ENCODE measurements at regions not wholly inside any gene's neighbourhood (a gene's known extent, or its start where the extent isn't known, plus 50 kb on each side); places are given as distances from the start of the nearest gene placed in this dataset.

DNA sequence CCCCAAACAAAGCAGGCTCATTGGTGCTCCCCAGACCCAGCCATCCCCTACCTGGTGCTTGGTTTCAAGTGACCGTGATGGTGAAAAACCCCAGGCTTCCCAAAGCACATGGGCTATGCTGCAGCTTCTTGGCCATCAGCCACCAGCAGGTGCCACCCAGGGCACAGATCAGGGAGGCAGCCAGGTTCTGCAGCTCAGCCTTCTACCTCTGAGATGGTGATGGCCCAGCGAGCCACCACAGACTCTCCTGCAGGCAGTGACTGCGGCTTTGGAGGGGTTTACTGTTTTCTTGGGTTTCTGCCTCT lies 70.0 kb upstream of the ALX4 start:
- Histone ChIP-seq H3K27ac (no peak overlapping the region), H3K36me3 (replicated peaks in 1 of 2; ENCODE audit: insufficient read depth in 1 of 2, low read depth in 2 of 2) (no peaks in the 10 kb centered on the region), H3K4me3 (no peak overlapping the region), H3K4me1 (no peaks in the 10 kb centered on the region), H3K27me3 (no peaks in the 10 kb centered on the region), H3K9me3 (no peaks in the 10 kb centered on the region)
- ATAC-seq (no peak), DNase-seq (no peak)
- intact Hi-C loops (cut with DNase I): no loop called here
- TF ChIP-seq, protein P1, sequence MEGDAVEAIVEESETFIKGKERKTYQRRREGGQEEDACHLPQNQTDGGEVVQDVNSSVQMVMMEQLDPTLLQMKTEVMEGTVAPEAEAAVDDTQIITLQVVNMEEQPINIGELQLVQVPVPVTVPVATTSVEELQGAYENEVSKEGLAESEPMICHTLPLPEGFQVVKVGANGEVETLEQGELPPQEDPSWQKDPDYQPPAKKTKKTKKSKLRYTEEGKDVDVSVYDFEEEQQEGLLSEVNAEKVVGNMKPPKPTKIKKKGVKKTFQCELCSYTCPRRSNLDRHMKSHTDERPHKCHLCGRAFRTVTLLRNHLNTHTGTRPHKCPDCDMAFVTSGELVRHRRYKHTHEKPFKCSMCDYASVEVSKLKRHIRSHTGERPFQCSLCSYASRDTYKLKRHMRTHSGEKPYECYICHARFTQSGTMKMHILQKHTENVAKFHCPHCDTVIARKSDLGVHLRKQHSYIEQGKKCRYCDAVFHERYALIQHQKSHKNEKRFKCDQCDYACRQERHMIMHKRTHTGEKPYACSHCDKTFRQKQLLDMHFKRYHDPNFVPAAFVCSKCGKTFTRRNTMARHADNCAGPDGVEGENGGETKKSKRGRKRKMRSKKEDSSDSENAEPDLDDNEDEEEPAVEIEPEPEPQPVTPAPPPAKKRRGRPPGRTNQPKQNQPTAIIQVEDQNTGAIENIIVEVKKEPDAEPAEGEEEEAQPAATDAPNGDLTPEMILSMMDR (IDR thresholded peaks at IDR 0.05): no peak
- no peak for TF ChIP-seq POLR2A (IDR thresholded peaks at IDR 0.05)
- 73% methylated on average over 2 of the region's 3 CpGs; no CpG with 5 or more reads in 1 of the 2 donors for WGBS, 2 donors

GRCh38 chr11:44380820-44381219 lies 70.9 kb upstream of the ALX4 start:
- intact Hi-C loops (cut with DNase I): no loop called here
- ATAC-seq (no peak), DNase-seq (no peak)
- H3K27me3 ChIP-seq: no peaks in the 10 kb centered on the region
- 77 to 82% methylated on average over 7 of the region's 7 CpGs for WGBS, 2 donors
- no peaks in the 10 kb centered on the region for H3K36me3 ChIP-seq (replicated peaks in 1 of 2; ENCODE audit: insufficient read depth in 1 of 2, low read depth in 2 of 2)
- H3K9me3 ChIP-seq: no peaks in the 10 kb centered on the region
- no peaks in the 10 kb centered on the region for H3K4me1 ChIP-seq
- H3K4me3 ChIP-seq: no peak overlapping the region
- H3K27ac ChIP-seq: no peak overlapping the region
- TF ChIP-seq, protein P1 (IDR thresholded peaks at IDR 0.05): no peak
- TF ChIP-seq POLR2A (IDR thresholded peaks at IDR 0.05): no peak

DNA sequence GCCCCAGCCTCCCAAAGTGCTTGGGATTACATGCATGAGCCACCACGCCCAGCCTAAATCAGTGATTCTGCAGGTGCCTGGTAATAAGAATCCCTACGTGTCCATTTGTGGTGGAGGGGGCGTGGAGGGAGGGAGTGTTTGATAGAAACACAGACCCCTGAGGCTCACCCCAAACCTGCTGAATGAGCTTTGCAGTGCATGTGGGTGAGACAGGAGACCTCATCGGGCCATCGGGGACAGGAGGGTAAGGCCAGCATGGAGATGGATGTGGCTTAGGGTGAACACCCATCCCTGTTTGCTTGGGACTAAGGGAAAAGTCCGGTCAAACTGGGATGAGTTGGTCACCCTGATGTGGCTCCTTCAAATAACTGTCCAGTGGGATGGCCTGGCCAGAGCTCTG lies 71.3 kb upstream of the ALX4 start:
- no peaks in the 10 kb centered on the region for H3K9me3 ChIP-seq
- H3K4me1 ChIP-seq: no peaks in the 10 kb centered on the region
- intact Hi-C loops (cut with DNase I): no loop called here
- no peaks in the 10 kb centered on the region for H3K27me3 ChIP-seq
- TF ChIP-seq POLR2A (IDR thresholded peaks at IDR 0.05): no peak
- TF ChIP-seq, protein P1 (IDR thresholded peaks at IDR 0.05): no peak
- WGBS, 2 donors: 71 to 74% methylated on average over 6 of the region's 6 CpGs
- ATAC-seq (no peak), DNase-seq (no peak)
- H3K36me3 ChIP-seq (replicated peaks in 1 of 2; ENCODE audit: insufficient read depth in 1 of 2, low read depth in 2 of 2): no peaks in the 10 kb centered on the region
- H3K27ac ChIP-seq: no peak overlapping the region
- H3K4me3 ChIP-seq: no peak overlapping the region

DNA sequence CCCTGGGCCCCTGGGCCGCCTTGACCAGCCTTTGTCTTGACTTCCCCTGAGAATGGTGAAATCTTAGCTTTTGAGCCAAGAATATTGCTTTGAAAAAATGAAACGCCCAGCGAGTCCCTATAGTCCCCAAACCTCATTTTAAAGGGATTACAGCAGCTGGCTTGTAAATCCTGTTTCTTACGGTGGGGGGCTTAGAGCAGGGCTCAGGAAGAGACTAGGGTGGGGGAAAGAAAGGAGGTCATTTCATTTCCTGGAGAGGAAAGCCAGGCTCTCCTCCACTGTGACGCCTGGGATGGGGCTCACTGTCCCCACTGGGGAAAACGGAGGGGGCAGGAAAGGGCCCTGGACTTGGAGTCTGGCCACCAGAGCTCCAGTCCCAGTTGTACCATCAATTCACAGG lies 72.2 kb upstream of the ALX4 start:
- 54 to 60% methylated on average over 6 of the region's 6 CpGs for WGBS, 2 donors
- TF ChIP-seq, protein P1 (IDR thresholded peaks at IDR 0.05): no peak
- no peak for TF ChIP-seq POLR2A (IDR thresholded peaks at IDR 0.05)

DNA sequence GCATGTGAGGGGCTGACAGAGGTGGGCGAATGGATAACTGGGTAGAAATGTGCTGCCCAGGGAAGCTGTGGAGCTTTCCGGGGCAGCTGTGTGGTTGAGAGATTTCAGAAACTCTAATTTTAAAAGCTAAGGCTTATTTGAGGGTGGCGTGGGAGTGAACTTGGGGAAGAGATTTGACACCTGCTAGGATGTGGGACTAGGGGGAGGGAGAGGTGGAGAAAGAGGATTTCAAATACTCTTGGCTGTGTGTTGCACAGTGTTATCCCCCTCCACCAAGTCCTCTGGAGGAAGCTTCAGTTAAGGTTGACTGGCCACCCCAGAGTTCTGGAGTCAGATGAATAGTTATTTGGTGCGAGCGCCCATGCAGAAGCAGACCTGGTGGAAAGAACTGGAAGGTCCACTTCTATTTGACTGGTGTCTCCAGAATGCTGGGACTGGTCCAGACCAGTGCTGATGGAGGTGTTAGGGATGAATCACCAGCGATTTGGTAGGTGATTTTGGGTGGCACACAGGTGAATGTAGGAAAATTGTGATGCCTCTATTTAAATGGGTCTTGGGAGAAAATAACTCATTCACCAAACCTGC lies 72.8 kb upstream of the ALX4 start:
- intact Hi-C loops (cut with DNase I): no loop called here
- Histone ChIP-seq H3K27me3 (no peaks in the 10 kb centered on the region), H3K36me3 (replicated peaks in 1 of 2; ENCODE audit: insufficient read depth in 1 of 2, low read depth in 2 of 2) (no peaks in the 10 kb centered on the region), H3K4me1 (no peaks in the 10 kb centered on the region), H3K9me3 (no peaks in the 10 kb centered on the region), H3K4me3 (no peak overlapping the region), H3K27ac (no peak overlapping the region)
- 81 to 82% methylated on average over 6 of the region's 6 CpGs for WGBS, 2 donors
- ATAC-seq (no peak), DNase-seq (no peak)
- TF ChIP-seq POLR2A (IDR thresholded peaks at IDR 0.05): no peak
- TF ChIP-seq, protein P1 (IDR thresholded peaks at IDR 0.05): no peak

More for the DNA sequence above, 72.2 kb upstream of the ALX4 start:
- intact Hi-C loops (cut with DNase I): no loop called here
- DNase-seq (no peak), ATAC-seq (no peak)
- Histone ChIP-seq H3K4me3 (no peak overlapping the region), H3K27ac (no peak overlapping the region), H3K27me3 (no peaks in the 10 kb centered on the region), H3K9me3 (no peaks in the 10 kb centered on the region), H3K4me1 (no peaks in the 10 kb centered on the region), H3K36me3 (replicated peaks in 1 of 2; ENCODE audit: insufficient read depth in 1 of 2, low read depth in 2 of 2) (no peaks in the 10 kb centered on the region)
